Activated CD4-positive, alpha-beta memory T cell treated with anti-CD3 and anti-CD28 coated beads for 36 hours (primary cell): ENCODE measurements at regions not wholly inside any gene's neighbourhood (a gene's known extent, or its start where the extent isn't known, plus 50 kb on each side); places are given as distances from the start of the nearest gene placed in this dataset.

Experiments used
- CTCF ChIA-PET: fragments of 350-600 bp; sonication (Branson Sonifier 250); formaldehyde crosslinking; loops from one replicate; lab custom pipeline; 2021; ENCODE audit warnings: antibody characterized with exemption, inconsistent platforms; lab: Charles Lee
- POLR2A ChIA-PET: fragments of 350-600 bp; sonication (Branson Sonifier 250); formaldehyde crosslinking; loops from one replicate; lab custom pipeline; 2021; ENCODE audit warnings: antibody characterized with exemption; lab: Charles Lee
- DNase-seq: peaks from one replicate; pipeline ENCODE4 v3.0.0-alpha.2; 2020
- H3K27ac Mint-ChIP-seq: one replicate; pipeline ENCODE4 v1.8.0; 2021; ENCODE audit warnings: mixed read lengths
- H3K27me3 Mint-ChIP-seq: one replicate; pipeline ENCODE4 v1.8.0; 2021; ENCODE audit warnings: mixed read lengths
- H3K36me3 Mint-ChIP-seq: one replicate; pipeline ENCODE4 v1.8.0; 2021; ENCODE audit warnings: mixed read lengths
- H3K4me1 Mint-ChIP-seq: one replicate; pipeline ENCODE4 v1.8.0; 2021; ENCODE audit warnings: low read depth, mixed read lengths
- H3K4me3 Mint-ChIP-seq: one replicate; pipeline ENCODE4 v1.8.0; 2021; ENCODE audit warnings: mild to moderate bottlenecking, mixed read lengths
- H3K9me3 Mint-ChIP-seq: one replicate; pipeline ENCODE4 v1.8.0; 2021; ENCODE audit warnings: mixed read lengths
- intact Hi-C: fragments of 100-400 bp; cut with micrococcal nuclease; formaldehyde crosslinking; loops from one replicate; pipeline ENCODE4 v1.15.1; 2023

DNA sequence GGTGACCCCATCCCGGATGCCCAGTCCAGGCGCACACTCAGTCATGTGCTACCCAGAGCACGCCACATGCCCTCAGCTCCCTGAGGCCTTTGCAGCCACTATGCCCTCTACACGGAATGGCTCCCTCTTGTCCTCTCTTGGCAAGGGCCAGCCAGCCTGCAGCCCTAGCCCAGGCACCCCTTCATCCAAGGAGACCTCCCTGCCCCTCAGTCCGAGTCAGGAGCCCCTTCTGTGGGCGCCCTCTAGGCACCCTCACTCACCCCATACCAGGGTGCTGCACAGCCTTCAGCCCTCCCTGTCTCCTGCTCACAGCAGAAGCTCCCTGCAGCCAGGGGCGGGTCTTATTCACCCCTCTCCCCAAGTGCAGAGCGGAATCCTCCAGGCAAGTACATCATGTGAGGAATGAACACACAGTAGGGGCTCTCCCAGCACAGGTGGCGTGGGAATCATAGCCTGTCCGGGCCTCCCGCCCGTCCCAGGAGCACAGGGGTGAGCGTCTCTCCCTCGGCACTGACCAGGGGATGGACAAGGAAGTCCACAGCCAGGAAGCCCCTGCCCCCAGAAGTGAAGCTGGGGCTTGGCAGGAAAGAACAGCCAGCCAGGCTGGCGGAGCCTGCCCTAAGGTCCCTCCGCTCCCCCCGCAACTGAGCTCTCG lies 186.9 kb downstream of the RBFOX3 start:
- no peak for DNase-seq
- peaks cover 19% of the 10 kb centered on the region for H3K27me3 Mint-ChIP-seq
- no peak overlapping the region for H3K4me3 Mint-ChIP-seq
- intact Hi-C loops, result no loop called here
- H3K9me3 Mint-ChIP-seq, result no peaks in the 10 kb centered on the region
- CTCF ChIA-PET, result no interaction called here
- POLR2A ChIA-PET, result no interaction called here
- H3K36me3 Mint-ChIP-seq, result no peaks in the 10 kb centered on the region
- no peak overlapping the region for H3K27ac Mint-ChIP-seq
- no peaks in the 10 kb centered on the region for H3K4me1 Mint-ChIP-seq

DNA sequence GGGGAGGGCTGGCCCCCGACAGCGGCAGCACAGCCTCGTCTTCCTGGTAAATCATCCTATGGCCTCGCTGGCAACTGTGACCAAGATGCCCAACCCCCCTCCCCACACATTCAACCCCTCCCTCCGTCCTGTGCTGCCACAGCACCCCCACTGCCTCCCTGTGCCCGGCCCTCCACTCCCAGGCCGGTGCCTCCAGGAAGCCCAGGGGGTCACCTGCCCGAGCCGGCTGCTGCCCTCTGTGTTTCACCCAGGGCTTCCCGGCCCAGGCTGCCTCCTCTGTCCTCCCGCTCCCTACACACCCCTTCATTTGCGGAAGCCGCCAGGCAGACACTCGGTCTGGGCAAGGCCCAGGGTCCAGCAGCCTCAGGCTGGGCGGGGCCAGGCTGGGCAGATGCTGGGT lies 188.6 kb downstream of the RBFOX3 start:
- Mint-ChIP-seq H3K9me3 (no peaks in the 10 kb centered on the region), H3K27me3 (peaks cover 26% of the 10 kb centered on the region), H3K4me3 (no peak overlapping the region), H3K4me1 (no peaks in the 10 kb centered on the region), H3K36me3 (no peaks in the 10 kb centered on the region), H3K27ac (no peak overlapping the region)
- no peak for DNase-seq
- ChIA-PET POLR2A (no interaction called here), CTCF (no interaction called here)
- intact Hi-C loops, result no loop called here

DNA sequence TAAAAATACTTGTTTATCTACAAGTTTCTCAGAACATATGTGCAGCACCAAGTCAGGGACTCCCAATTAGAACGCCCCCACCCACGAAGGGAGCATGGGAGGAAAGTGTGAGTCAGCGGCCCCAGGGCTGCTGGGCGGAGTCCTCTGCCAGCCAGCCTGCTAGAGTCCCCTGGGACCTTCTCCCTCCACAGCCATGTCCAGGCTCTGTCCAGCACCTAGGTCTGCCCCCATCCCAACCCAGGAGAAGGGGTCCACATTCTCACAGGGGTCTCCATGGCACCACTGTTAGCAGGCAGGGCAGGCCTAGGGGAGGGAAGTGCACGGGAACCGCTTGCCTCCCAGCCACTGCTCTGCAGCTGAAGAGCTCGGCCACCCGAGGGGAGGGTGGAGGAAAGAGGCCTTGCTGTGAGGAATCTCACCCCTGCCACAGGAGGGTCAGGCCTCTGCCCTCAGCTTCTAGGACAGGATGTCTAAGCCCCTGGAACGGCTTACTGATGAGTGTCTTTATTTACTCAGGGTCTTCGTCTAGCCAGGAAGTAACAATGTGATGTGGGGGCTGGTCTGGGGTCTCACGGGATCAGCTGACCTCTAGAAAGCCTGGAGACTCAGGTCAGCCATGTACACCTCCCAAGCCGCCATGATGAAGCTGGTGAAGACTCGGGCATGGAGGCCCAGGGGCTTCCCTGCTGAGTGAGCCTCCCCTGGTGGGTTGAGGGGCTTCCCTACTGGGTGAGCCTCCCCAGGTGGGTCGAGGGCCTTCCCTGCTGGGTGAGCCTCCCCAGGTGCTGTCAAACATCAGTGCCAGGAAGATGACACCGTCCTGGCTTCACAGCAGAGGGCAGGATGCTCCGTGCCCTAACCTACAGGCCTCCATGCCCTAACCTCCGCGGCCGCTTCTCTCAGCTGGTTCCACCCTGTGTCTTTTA lies 190.3 kb downstream of the RBFOX3 start:
- CTCF ChIA-PET, result interaction anchor here (1.2 kb wide), 1 partner anchor 20 kb away, joined by 3 read pairs; no protein-coding TSS in a partner anchor
- Mint-ChIP-seq H3K36me3 (no peaks in the 10 kb centered on the region), H3K27me3 (peaks cover 27% of the 10 kb centered on the region), H3K4me3 (no peak overlapping the region), H3K9me3 (no peaks in the 10 kb centered on the region), H3K27ac (no peak overlapping the region), H3K4me1 (no peaks in the 10 kb centered on the region)
- intact Hi-C loops, result no loop called here
- peak; percentile 77 for DNase-seq
- POLR2A ChIA-PET, result no interaction called here

DNA sequence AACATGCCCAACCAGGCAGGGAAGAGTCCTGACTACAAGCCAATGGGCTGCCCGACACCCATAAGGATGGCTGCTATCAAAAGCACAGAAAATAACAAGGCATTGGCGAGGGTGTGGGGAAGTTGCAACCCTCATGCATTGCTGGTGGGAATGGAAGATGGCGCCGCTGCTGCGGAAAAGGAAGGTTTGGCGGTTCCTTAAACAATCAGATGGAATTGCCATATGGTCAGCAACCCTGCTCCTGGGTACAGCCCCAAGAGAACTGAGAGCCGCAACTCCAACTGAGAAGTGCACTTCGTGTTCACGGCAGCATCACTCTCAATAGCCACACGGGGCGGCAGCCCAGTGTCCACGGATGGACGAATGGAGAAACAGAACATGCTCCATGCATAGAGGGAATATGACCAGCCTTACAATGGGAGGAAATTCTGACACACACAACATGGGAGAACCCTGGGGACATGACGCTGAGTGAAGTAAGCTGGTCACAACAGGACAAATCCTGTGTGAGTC lies 193.3 kb downstream of the RBFOX3 start:
- Mint-ChIP-seq H3K4me3 (no peak overlapping the region), H3K4me1 (no peaks in the 10 kb centered on the region), H3K27ac (no peak overlapping the region), H3K27me3 (peaks cover 21% of the 10 kb centered on the region), H3K9me3 (no peaks in the 10 kb centered on the region), H3K36me3 (no peaks in the 10 kb centered on the region)
- ChIA-PET POLR2A (no interaction called here), CTCF (no interaction called here)
- no peak for DNase-seq
- intact Hi-C loops, result no loop called here

DNA sequence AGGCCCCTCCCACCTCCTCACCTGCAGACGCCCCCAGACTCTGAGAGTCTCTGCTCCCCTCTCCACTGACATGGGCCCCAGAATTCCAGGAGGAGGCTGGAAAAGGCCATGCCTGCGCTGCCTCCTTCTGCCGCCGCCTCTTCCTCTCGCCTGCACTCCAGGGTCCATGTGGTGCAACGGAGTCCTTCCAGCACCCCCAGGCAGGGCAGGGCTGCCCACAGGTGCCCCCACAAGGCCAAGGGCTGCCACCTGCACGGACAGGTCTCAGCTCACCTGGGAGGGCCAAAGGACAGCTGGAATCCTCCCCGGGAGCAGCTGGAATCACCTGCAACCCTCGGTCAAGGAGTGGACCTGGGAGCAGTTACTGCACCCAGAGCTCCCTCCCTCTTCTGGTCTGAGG lies 194.9 kb downstream of the RBFOX3 start:
- peaks cover 21% of the 10 kb centered on the region for H3K27me3 Mint-ChIP-seq
- H3K27ac Mint-ChIP-seq, result no peak overlapping the region
- intact Hi-C loops, result no loop called here
- CTCF ChIA-PET, result no interaction called here
- H3K9me3 Mint-ChIP-seq, result no peaks in the 10 kb centered on the region
- POLR2A ChIA-PET, result no interaction called here
- DNase-seq, result no peak
- H3K4me3 Mint-ChIP-seq, result no peak overlapping the region
- no peaks in the 10 kb centered on the region for H3K4me1 Mint-ChIP-seq
- H3K36me3 Mint-ChIP-seq, result no peaks in the 10 kb centered on the region

DNA sequence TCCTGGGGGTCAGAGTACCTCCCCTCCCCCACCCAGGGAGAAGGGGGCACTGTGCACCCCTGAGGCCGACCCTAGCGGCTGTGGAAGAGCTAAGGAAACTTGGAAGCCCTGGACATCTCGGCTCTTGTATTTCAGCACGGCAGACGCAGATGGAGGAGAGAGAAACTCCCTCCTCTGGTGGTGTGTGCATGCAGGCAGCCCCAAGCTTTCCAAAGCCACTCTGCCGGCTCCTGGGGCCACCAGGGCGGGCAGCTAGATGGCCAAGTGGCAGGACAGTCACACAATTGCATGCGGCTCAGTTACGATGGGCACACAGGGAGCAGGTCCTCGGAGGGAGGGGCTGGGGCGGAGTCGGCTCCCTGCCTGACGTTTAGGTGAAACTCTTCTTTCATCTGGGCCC lies 195.5 kb downstream of the RBFOX3 start:
- ChIA-PET CTCF (no interaction called here), POLR2A (no interaction called here)
- Mint-ChIP-seq H3K27ac (no peak overlapping the region), H3K27me3 (peaks cover 21% of the 10 kb centered on the region), H3K36me3 (no peaks in the 10 kb centered on the region), H3K9me3 (no peaks in the 10 kb centered on the region), H3K4me3 (no peak overlapping the region), H3K4me1 (no peaks in the 10 kb centered on the region)
- DNase-seq, result no peak
- intact Hi-C loops, result no loop called here

DNA sequence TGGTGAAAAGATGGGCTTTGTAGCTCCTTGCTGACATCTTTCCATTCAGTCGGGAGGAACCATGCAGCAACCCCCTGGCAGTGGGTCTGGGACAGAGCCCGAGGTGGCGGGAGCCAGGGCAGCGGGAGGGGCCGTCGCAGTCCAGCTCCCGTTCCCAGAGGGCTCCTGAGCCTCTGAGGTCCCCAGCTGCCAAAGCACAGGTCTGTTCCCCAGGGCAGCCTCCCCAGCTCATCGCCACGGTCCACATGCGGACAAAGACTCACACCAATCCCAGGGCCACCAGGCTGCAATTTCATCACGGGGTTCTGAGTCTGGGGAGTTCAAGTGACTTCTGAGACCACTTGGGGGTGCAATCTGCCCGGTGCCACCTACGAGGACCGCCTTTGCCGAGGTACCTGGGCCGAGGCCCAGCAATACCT lies 196.0 kb downstream of the RBFOX3 start:
- H3K4me3 Mint-ChIP-seq, result no peak overlapping the region
- ChIA-PET POLR2A (no interaction called here), CTCF (no interaction called here)

DNA sequence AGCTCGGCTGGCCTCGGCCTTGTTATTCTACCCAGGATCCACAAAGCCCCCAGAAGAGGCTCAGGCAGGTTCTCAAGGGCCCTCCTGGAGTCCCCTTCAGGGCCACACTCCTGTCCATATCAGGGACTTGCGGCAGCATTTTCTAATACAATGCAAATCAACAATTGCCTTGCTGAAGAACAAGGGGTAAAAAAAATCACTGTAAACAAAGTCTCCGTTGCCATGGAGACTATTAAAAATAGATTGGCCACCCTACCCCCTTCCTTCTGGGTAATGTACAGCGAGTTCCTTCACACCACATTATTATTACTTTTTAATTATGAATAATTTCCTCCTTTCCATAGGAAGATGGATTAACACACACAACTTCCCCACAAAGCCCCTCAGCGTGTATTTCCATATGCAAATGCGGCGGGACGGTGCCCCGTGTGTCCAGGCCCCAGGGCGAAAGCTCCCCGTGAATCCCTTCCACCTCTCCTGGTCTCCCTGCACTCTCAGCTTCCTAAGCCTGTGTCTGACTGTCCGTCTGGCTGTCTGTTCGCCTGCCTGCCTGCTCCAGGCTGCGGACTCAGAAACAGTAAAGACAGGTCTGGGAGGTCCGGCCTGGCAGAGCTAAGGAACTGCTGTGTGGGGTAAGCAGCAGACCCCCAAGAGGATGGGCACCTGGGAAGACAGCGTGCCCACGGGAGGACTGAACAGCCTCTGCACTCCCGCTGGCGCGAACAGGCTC lies 196.6 kb downstream of the RBFOX3 start:
- H3K27me3 Mint-ChIP-seq, result peaks cover 23% of the 10 kb centered on the region
- no peak overlapping the region for H3K27ac Mint-ChIP-seq
- no peak for DNase-seq
- ChIA-PET POLR2A (no interaction called here), CTCF (no interaction called here)
- intact Hi-C loops, result no loop called here
- no peaks in the 10 kb centered on the region for H3K36me3 Mint-ChIP-seq
- H3K4me1 Mint-ChIP-seq, result no peaks in the 10 kb centered on the region
- no peak overlapping the region for H3K4me3 Mint-ChIP-seq
- no peaks in the 10 kb centered on the region for H3K9me3 Mint-ChIP-seq

More for the DNA sequence above, 196.0 kb downstream of the RBFOX3 start:
- H3K9me3 Mint-ChIP-seq, result no peaks in the 10 kb centered on the region
- no peak for DNase-seq
- no peaks in the 10 kb centered on the region for H3K36me3 Mint-ChIP-seq
- H3K27ac Mint-ChIP-seq, result no peak overlapping the region
- H3K4me1 Mint-ChIP-seq, result no peaks in the 10 kb centered on the region
- peaks cover 22% of the 10 kb centered on the region for H3K27me3 Mint-ChIP-seq
- intact Hi-C loops, result no loop called here

DNA sequence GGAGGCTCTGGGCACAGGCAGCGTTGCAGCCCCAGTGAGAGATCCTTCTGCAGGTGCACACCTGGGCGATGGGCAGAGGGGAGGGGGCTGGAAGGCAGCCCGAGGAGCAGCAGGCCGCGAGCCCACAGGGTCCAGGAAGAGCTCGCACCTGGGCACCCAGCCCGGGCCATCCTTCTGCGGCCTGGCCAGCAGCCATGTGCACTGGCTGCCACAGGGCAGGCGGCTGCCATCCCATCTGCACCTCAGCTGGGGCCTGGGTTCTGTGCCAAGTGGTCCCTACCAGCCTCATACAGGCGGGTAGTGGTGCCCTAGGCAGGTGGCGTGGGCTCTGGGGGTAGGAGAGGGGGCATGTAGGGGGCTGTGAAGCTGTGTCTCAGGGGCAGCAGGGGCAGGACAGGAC lies 197.2 kb downstream of the RBFOX3 start:
- no peak overlapping the region for H3K4me3 Mint-ChIP-seq
- no peaks in the 10 kb centered on the region for H3K36me3 Mint-ChIP-seq
- no peak for DNase-seq
- peaks cover 29% of the 10 kb centered on the region for H3K27me3 Mint-ChIP-seq
- no peaks in the 10 kb centered on the region for H3K4me1 Mint-ChIP-seq
- ChIA-PET CTCF (no interaction called here), POLR2A (no interaction called here)
- H3K27ac Mint-ChIP-seq, result no peak overlapping the region
- H3K9me3 Mint-ChIP-seq, result no peaks in the 10 kb centered on the region
- intact Hi-C loops, result no loop called here

DNA sequence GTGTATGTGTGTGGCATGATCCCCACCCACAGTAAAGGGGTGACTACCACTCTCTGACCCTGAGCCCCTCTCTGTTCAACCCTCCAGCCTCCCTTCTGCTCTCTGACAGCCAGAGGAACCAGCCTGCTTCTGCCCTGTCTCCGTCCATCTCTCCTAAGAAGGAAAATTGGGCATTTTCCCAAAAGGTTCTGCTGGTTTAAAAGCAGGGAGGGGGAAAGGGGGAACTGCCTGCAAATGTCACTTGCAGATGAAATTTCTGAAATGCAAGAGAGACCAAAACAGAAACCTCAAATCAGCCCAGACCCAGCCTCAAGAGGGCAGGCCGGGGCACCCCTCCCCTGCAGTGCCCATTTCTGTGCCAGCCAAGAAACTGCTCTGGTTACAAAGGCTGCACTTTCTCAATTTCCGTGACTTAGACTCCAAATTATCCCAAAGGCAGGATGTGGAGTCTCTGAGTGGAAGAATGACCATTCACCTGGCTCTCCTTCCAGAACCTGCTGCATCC lies 197.9 kb downstream of the RBFOX3 start:
- ChIA-PET CTCF (no interaction called here), POLR2A (no interaction called here)
- DNase-seq, result no peak
- Mint-ChIP-seq H3K9me3 (no peaks in the 10 kb centered on the region), H3K4me3 (no peak overlapping the region), H3K4me1 (no peaks in the 10 kb centered on the region), H3K27me3 (peaks cover 29% of the 10 kb centered on the region), H3K27ac (no peak overlapping the region), H3K36me3 (no peaks in the 10 kb centered on the region)
- intact Hi-C loops, result no loop called here

DNA sequence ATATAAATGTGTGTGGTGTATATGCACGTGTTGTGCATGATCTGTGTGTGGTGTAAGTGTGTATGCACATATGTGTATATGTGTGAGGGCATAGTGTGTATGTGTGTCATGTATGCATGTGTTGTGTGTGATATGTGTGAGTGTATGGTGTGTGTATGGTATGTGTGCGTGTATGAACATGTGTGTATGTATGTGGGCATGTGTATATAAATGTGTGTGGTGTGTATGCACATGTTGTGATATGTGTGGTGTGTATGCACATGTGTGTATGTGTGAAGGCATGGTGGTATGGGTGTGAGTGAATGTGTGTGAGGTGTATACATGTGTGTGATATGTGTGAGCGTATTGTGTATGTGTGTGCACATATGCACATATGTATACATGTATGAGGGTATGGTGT lies 198.7 kb downstream of the RBFOX3 start:
- Mint-ChIP-seq H3K4me3 (no peak overlapping the region), H3K4me1 (no peaks in the 10 kb centered on the region), H3K9me3 (no peaks in the 10 kb centered on the region), H3K27ac (no peak overlapping the region), H3K36me3 (no peaks in the 10 kb centered on the region), H3K27me3 (peaks cover 29% of the 10 kb centered on the region)
- no peak for DNase-seq
- POLR2A ChIA-PET, result no interaction called here
- intact Hi-C loops, result no loop called here
- CTCF ChIA-PET, result no interaction called here

DNA sequence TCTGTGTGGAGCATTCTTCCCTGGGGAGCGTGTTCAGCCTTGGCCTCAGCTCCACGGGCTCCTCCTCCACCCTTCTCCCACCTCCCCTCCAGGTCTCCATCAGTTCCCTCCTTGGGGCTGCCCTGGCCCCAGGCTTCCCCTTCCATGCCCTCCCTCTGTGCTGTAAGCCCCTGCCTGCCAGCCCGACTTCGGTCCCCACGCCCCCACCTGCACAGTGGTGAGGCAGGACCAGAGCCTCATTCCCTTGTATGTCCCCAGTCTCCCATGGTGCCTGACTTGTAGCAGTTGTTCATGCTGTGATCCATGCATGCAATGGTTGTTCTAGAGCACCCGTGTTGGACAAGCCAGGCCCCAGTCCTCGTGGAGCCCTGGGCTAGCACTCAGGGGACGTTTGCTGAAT lies 199.4 kb downstream of the RBFOX3 start:
- H3K27me3 Mint-ChIP-seq, result peaks cover 34% of the 10 kb centered on the region

More for the DNA sequence above, 199.4 kb downstream of the RBFOX3 start:
- POLR2A ChIA-PET, result no interaction called here
- Mint-ChIP-seq H3K4me1 (no peaks in the 10 kb centered on the region), H3K9me3 (no peaks in the 10 kb centered on the region), H3K36me3 (no peaks in the 10 kb centered on the region), H3K4me3 (no peak overlapping the region), H3K27ac (no peak overlapping the region)
- no peak for DNase-seq
- CTCF ChIA-PET, result no interaction called here
- intact Hi-C loops, result no loop called here
